GM19238 (cell line): ENCODE measurements at regions not wholly inside any gene's neighbourhood (a gene's known extent, or its start where the extent isn't known, plus 50 kb on each side); places are given as distances from the start of the nearest gene placed in this dataset.
"Not testable (repeated sequence)": the region's sequence is repeated elsewhere in the genome, so short reads cannot be mapped to it uniquely, and the experiment has no call there.

ENCODE experiments used
- DNase-seq: peaks from one replicate; pipeline ENCODE4 v3.0.0; 2011; ENCODE audit warnings: low spot score; ENCODE audit not compliant: insufficient read length

GRCh38 chr17:6893382-6894205 lies 62.1 kb upstream of the TEKT1 start:
- no peak for DNase-seq

- DNase-seq = peak; percentile 20
These were observed 62.6 kb upstream of the TEKT1 start for GRCh38 chr17:6894206-6894528.

- DNase-seq = no peak
These were observed 69.6 kb upstream of the TEKT1 start for GRCh38 chr17:6901086-6901485.

- DNase-seq = no peak
These were observed 71.9 kb upstream of the TEKT1 start for GRCh38 chr17:6903326-6903900.

GRCh38 chr17:6908807-6909206 lies 77.3 kb upstream of the TEKT1 start:
- DNase-seq = no peak

- no peak for DNase-seq
These were observed 79.6 kb upstream of the TEKT1 start for GRCh38 chr17:6910987-6911603.

GRCh38 chr17:6912110-6913051 lies 80.9 kb upstream of the TEKT1 start:
- no peak for DNase-seq

GRCh38 chr17:6913608-6914443 lies 82.0 kb upstream of the ALOX12 start:
- peak; percentile 48 for DNase-seq

- DNase-seq = no peak
These were observed 81.1 kb upstream of the ALOX12 start for GRCh38 chr17:6914711-6915110.

- no peak for DNase-seq
These were observed 80.2 kb upstream of the ALOX12 start for GRCh38 chr17:6915620-6916019.

- no peak for DNase-seq
These were observed 76.7 kb upstream of the ALOX12 start for GRCh38 chr17:6919158-6919557.

GRCh38 chr17:6923385-6923784 lies 72.5 kb upstream of the ALOX12 start:
- no peak for DNase-seq

- DNase-seq = no peak
These were observed 71.6 kb upstream of the ALOX12 start for GRCh38 chr17:6924208-6924607.

- no peak for DNase-seq
These were observed 69.2 kb upstream of the ALOX12 start for GRCh38 chr17:6926667-6927066.

- DNase-seq = no peak
These were observed 68.3 kb upstream of the ALOX12 start for GRCh38 chr17:6927290-6928126.

- no peak for DNase-seq
These were observed 67.7 kb upstream of the ALOX12 start for GRCh38 chr17:6928193-6928592.

GRCh38 chr17:6930749-6931148 lies 65.1 kb upstream of the ALOX12 start:
- no peak for DNase-seq

GRCh38 chr17:6934544-6934943 lies 61.3 kb upstream of the ALOX12 start:
- DNase-seq = not testable (repeated sequence)

GRCh38 chr17:6936370-6937028 lies 59.4 kb upstream of the ALOX12 start:
- no peak for DNase-seq
